ENCODE measurements at regions not wholly inside any gene's neighbourhood (a gene's known extent, or its start where the extent isn't known, plus 50 kb on each side); places are given as distances from the start of the nearest gene placed in this dataset.

DNA sequence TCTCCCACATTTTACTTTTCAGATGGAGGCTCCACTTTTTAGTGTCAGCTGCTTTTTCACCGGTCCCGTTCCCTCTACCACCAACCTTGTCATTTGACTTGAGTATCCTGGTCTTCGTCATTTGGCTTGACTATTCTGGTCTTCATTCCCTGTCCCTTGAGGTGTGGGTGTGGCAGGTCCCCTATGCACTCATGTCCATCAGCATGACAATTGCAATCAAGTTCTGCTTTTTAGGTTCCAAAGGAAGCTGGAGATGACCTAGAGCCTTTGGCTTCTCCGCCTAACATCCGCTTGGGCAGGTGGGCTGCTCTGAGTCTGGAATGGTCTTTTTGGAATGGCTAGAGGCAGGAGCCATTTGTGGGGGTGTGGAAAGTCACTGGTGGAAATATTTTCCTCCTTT lies 99.8 kb upstream of the MLN start:
- TF ChIP-seq, protein P1, sequence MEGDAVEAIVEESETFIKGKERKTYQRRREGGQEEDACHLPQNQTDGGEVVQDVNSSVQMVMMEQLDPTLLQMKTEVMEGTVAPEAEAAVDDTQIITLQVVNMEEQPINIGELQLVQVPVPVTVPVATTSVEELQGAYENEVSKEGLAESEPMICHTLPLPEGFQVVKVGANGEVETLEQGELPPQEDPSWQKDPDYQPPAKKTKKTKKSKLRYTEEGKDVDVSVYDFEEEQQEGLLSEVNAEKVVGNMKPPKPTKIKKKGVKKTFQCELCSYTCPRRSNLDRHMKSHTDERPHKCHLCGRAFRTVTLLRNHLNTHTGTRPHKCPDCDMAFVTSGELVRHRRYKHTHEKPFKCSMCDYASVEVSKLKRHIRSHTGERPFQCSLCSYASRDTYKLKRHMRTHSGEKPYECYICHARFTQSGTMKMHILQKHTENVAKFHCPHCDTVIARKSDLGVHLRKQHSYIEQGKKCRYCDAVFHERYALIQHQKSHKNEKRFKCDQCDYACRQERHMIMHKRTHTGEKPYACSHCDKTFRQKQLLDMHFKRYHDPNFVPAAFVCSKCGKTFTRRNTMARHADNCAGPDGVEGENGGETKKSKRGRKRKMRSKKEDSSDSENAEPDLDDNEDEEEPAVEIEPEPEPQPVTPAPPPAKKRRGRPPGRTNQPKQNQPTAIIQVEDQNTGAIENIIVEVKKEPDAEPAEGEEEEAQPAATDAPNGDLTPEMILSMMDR (IDR thresholded peaks at IDR 0.05), result no peak
- no peak for TF ChIP-seq POLR2A (IDR thresholded peaks at IDR 0.05)
